ENCODE measurements at regions not wholly inside any gene's neighbourhood (a gene's known extent, or its start where the extent isn't known, plus 50 kb on each side); places are given as distances from the start of the nearest gene placed in this dataset.

DNA sequence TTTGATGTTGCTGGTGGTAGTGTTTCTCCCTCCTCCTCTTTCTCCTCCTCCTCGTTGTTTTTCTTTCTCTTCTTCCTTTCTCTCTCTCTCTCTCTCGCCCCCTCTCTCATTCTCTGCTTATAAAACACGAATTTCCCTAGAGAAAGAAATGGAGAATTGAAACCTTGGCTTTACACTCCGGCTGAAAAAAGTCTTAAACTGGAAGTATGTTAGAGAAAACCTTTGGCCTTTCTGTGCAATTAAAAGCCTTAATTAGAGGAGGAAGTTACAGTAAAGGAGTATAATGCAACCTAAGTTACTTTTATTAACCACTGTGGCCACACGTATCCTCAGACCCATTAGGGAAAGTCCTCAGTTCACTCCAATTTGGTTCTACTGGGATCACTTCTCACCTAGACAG is 501.7 kb upstream of the SORCS1 start:
- DNase-seq (no peak), ATAC-seq (no peak)
- H3K36me3 ChIP-seq = no peaks in the 10 kb centered on the region
- H3K27me3 ChIP-seq = no peaks in the 10 kb centered on the region
- H3K4me1 ChIP-seq = no peaks in the 10 kb centered on the region
- peaks cover 0 to 5% (median 0%) of the 10 kb centered on the region in 12 donors for H3K9me3 ChIP-seq
- no peak overlapping the region for H3K27ac ChIP-seq
- TF ChIP-seq, protein P1, sequence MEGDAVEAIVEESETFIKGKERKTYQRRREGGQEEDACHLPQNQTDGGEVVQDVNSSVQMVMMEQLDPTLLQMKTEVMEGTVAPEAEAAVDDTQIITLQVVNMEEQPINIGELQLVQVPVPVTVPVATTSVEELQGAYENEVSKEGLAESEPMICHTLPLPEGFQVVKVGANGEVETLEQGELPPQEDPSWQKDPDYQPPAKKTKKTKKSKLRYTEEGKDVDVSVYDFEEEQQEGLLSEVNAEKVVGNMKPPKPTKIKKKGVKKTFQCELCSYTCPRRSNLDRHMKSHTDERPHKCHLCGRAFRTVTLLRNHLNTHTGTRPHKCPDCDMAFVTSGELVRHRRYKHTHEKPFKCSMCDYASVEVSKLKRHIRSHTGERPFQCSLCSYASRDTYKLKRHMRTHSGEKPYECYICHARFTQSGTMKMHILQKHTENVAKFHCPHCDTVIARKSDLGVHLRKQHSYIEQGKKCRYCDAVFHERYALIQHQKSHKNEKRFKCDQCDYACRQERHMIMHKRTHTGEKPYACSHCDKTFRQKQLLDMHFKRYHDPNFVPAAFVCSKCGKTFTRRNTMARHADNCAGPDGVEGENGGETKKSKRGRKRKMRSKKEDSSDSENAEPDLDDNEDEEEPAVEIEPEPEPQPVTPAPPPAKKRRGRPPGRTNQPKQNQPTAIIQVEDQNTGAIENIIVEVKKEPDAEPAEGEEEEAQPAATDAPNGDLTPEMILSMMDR (IDR thresholded peaks at IDR 0.05) = no peak
- no peak for TF ChIP-seq POLR2A (IDR thresholded peaks at IDR 0.05)
- WGBS, 4 donors = 44 to 54% (median 53%) methylated on average over 5 of the region's 5 CpGs
- intact Hi-C loops (cut with DNase I) = no loop called here
- no peak overlapping the region for H3K4me3 ChIP-seq

GRCh38 chr10:107665459-107665858 is 501.0 kb upstream of the SORCS1 start:
- H3K4me1 ChIP-seq = no peaks in the 10 kb centered on the region
- H3K27me3 ChIP-seq = no peaks in the 10 kb centered on the region
- TF ChIP-seq, protein P1 (IDR thresholded peaks at IDR 0.05) = no peak
- TF ChIP-seq POLR2A (IDR thresholded peaks at IDR 0.05) = no peak
- 73 to 81% (median 77%) methylated on average over 4 of the region's 4 CpGs for WGBS, 4 donors
- ATAC-seq (no peak), DNase-seq (no peak)
- no peak overlapping the region for H3K27ac ChIP-seq
- intact Hi-C loops (cut with DNase I) = no loop called here
- H3K9me3 ChIP-seq = peaks cover 0 to 5% (median 0%) of the 10 kb centered on the region in 12 donors
- no peaks in the 10 kb centered on the region for H3K36me3 ChIP-seq
- H3K4me3 ChIP-seq = no peak overlapping the region

DNA sequence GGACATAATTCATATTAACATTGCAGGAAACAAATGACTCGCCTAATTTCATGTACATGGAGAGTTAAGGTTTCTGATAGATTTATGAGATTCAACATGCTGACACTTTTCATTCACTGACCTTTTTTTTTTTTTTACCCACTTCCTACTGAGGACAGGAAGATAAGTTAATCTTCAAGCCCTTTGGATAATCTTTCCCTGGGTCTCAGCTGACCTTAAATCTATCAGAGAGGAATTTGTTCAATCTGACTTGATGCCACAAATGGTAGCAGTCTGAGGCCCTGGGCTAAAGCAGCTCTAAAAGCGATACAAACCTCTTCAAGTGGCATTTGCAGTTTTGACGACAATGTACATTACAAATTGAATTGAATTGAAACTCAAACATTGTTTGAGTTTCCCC is 493.3 kb upstream of the SORCS1 start:
- 50 to 64% (median 61%) methylated on average over 3 of the region's 3 CpGs for WGBS, 4 donors
- intact Hi-C loops (cut with DNase I) = no loop called here
- no peak for ATAC-seq
- Histone ChIP-seq H3K27ac (no peak overlapping the region), H3K4me3 (no peak overlapping the region), H3K9me3 (no peaks in the 10 kb centered on the region), H3K27me3 (no peaks in the 10 kb centered on the region), H3K36me3 (no peaks in the 10 kb centered on the region), H3K4me1 (peaks cover 0 to 7% (median 0%) of the 10 kb centered on the region in 12 donors)
- TF ChIP-seq, protein P1 (IDR thresholded peaks at IDR 0.05) = no peak
- TF ChIP-seq POLR2A (IDR thresholded peaks at IDR 0.05) = no peak
- no peak for DNase-seq

GRCh38 chr10:107656932-107657331 is 492.4 kb upstream of the SORCS1 start:
- no peak for ATAC-seq
- intact Hi-C loops (cut with DNase I) = no loop called here
- TF ChIP-seq, protein P1 (IDR thresholded peaks at IDR 0.05) = no peak
- TF ChIP-seq POLR2A (IDR thresholded peaks at IDR 0.05) = no peak

More at GRCh38 chr10:107656932-107657331, 492.4 kb upstream of the SORCS1 start:
- no peaks in the 10 kb centered on the region for H3K36me3 ChIP-seq
- H3K27me3 ChIP-seq = no peaks in the 10 kb centered on the region
- H3K27ac ChIP-seq = no peak overlapping the region
- H3K4me1 ChIP-seq = peaks cover 0 to 7% (median 0%) of the 10 kb centered on the region in 12 donors
- no peaks in the 10 kb centered on the region for H3K9me3 ChIP-seq
- H3K4me3 ChIP-seq = no peak overlapping the region
- DNase-seq = no peak

Data from heart left ventricle (tissue), 16 donors.